ENCODE measurements at regions not wholly inside any gene's neighbourhood (a gene's known extent, or its start where the extent isn't known, plus 50 kb on each side); places are given as distances from the start of the nearest gene placed in this dataset.
A peak's percentile ranks its signal among the peaks of the same experiment; 100 is the strongest.

GRCh38 chr17:77838748-77839697 lies 119.5 kb upstream of the TNRC6C start:
- DNase-seq (ENCODE audit: low read depth in 2 of 2, low spot score in 1 of 2), result no peak

- no peak for DNase-seq (ENCODE audit: low read depth in 2 of 2, low spot score in 1 of 2)
Measured at GRCh38 chr17:77839698-77840512, 118.6 kb upstream of the TNRC6C start.

- DNase-seq (ENCODE audit: low read depth in 2 of 2, low spot score in 1 of 2), result no peak
Measured at GRCh38 chr17:77840513-77841165, 117.9 kb upstream of the TNRC6C start.

- DNase-seq (ENCODE audit: low read depth in 2 of 2, low spot score in 1 of 2), result no peak
Measured at GRCh38 chr17:77841742-77842527, 116.6 kb upstream of the TNRC6C start.

- DNase-seq (ENCODE audit: low read depth in 2 of 2, low spot score in 1 of 2), result no peak
Measured at GRCh38 chr17:77842528-77843147, 115.9 kb upstream of the TNRC6C start.

- DNase-seq (ENCODE audit: low read depth in 2 of 2, low spot score in 1 of 2), result peak; percentile 44 to 68
Measured at GRCh38 chr17:77843255-77843895, 115.1 kb upstream of the TNRC6C start.

GRCh38 chr17:77843896-77844295 lies 114.6 kb upstream of the TNRC6C start:
- DNase-seq (ENCODE audit: low read depth in 2 of 2, low spot score in 1 of 2), result no peak

GRCh38 chr17:77844681-77845080 lies 113.8 kb upstream of the TNRC6C start:
- no peak for DNase-seq (ENCODE audit: low read depth in 2 of 2, low spot score in 1 of 2)

- DNase-seq (ENCODE audit: low read depth in 2 of 2, low spot score in 1 of 2), result no peak
Measured at GRCh38 chr17:77845541-77846225, 112.8 kb upstream of the TNRC6C start.

GRCh38 chr17:77846531-77847085 lies 111.9 kb upstream of the TNRC6C start:
- DNase-seq (ENCODE audit: low read depth in 2 of 2, low spot score in 1 of 2), result no peak

- no peak for DNase-seq (ENCODE audit: low read depth in 2 of 2, low spot score in 1 of 2)
Measured at GRCh38 chr17:77847221-77848085, 111.0 kb upstream of the TNRC6C start.

- DNase-seq (ENCODE audit: low read depth in 2 of 2, low spot score in 1 of 2), result no peak
Measured at GRCh38 chr17:77848257-77848656, 110.2 kb upstream of the TNRC6C start.

- DNase-seq (ENCODE audit: low read depth in 2 of 2, low spot score in 1 of 2), result no peak
Measured at GRCh38 chr17:77849239-77849638, 109.3 kb upstream of the TNRC6C start.

GRCh38 chr17:77851921-77852320 lies 106.6 kb upstream of the TNRC6C start:
- no peak for DNase-seq (ENCODE audit: low read depth in 2 of 2, low spot score in 1 of 2)

GRCh38 chr17:77852731-77853130 lies 105.8 kb upstream of the TNRC6C start:
- DNase-seq (ENCODE audit: low read depth in 2 of 2, low spot score in 1 of 2), result no peak

GRCh38 chr17:77853191-77853977 lies 105.1 kb upstream of the TNRC6C start:
- no peak for DNase-seq (ENCODE audit: low read depth in 2 of 2, low spot score in 1 of 2)

GRCh38 chr17:77854083-77854758 lies 104.3 kb upstream of the TNRC6C start:
- no peak for DNase-seq (ENCODE audit: low read depth in 2 of 2, low spot score in 1 of 2)
